Esophagus squamous epithelium (tissue), 4 donors: ENCODE measurements at regions not wholly inside any gene's neighbourhood (a gene's known extent, or its start where the extent isn't known, plus 50 kb on each side); places are given as distances from the start of the nearest gene placed in this dataset.

Experiments
- POLR2A ChIP-seq, 4 donors: fragments of 450-650 bp; IDR thresholded peaks; one replicate each; pipeline ENCODE4 v1.6.1; 2017; ENCODE audit warnings: antibody characterized with exemption in 4 of 4, mild to moderate bottlenecking in 4 of 4, moderate library complexity in 3 of 4
- TF ChIP-seq, protein P1 (sequence below), 6 experiments: fragments of 450-650 bp in 4 of 6; fragments of 200-600 bp in 2 of 6; sonication (generic) in 2 of 6; IDR thresholded peaks; one replicate each; pipeline ENCODE4 v1.5.1; 2016 to 2019; ENCODE audit warnings: antibody characterized with exemption in 6 of 6, mild to moderate bottlenecking in 4 of 6, moderate library complexity in 4 of 6

DNA sequence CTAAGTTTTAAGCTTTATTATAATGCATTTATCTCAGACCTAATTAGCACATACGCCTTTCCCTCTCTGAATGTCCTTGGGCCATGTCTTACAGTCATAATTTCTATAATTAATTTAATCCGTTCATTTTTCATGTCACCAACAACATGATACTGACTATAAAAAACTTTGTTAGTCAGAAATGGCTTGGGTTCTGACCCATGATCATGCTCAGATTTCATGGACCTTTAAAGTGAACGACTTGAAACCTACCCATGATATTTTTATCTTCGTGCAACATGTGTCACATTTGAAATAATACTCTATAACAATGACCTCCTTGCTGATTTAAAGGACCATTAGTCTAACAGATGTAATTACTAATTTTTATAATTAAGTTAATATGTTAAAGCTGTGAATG is 1033.8 kb downstream of the DIPK2A start:
- TF ChIP-seq, protein P1, sequence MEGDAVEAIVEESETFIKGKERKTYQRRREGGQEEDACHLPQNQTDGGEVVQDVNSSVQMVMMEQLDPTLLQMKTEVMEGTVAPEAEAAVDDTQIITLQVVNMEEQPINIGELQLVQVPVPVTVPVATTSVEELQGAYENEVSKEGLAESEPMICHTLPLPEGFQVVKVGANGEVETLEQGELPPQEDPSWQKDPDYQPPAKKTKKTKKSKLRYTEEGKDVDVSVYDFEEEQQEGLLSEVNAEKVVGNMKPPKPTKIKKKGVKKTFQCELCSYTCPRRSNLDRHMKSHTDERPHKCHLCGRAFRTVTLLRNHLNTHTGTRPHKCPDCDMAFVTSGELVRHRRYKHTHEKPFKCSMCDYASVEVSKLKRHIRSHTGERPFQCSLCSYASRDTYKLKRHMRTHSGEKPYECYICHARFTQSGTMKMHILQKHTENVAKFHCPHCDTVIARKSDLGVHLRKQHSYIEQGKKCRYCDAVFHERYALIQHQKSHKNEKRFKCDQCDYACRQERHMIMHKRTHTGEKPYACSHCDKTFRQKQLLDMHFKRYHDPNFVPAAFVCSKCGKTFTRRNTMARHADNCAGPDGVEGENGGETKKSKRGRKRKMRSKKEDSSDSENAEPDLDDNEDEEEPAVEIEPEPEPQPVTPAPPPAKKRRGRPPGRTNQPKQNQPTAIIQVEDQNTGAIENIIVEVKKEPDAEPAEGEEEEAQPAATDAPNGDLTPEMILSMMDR (IDR thresholded peaks at IDR 0.05), result no peak
- no peak for TF ChIP-seq POLR2A (IDR thresholded peaks at IDR 0.05)
